ENCODE measurements at regions not wholly inside any gene's neighbourhood (a gene's known extent, or its start where the extent isn't known, plus 50 kb on each side); places are given as distances from the start of the nearest gene placed in this dataset.
A peak's percentile ranks its signal among the peaks of the same experiment; 100 is the strongest.
"Not testable (repeated sequence)": the region's sequence is repeated elsewhere in the genome, so short reads cannot be mapped to it uniquely, and the experiment has no call there.

DNA sequence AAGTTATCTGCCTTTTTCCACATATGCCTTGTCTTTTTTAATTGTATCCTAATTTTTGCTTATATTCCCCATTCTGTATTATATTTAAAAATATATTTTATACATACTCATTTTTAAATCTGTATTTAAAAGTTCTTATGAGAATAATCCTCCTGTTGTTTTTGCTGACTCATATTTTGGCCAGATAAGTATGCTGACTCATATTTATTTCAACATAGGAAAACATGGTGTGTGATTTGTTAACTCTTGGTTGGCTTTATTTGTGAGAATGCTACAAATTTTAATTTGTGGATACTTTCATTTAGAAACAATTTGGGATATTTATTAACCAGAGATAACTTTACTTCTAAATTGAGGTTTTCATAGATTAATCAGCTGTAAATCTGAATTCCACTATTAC lies 587.7 kb downstream of the CPS1 start:
- no peak for DNase-seq (ENCODE audit: low spot score)

DNA sequence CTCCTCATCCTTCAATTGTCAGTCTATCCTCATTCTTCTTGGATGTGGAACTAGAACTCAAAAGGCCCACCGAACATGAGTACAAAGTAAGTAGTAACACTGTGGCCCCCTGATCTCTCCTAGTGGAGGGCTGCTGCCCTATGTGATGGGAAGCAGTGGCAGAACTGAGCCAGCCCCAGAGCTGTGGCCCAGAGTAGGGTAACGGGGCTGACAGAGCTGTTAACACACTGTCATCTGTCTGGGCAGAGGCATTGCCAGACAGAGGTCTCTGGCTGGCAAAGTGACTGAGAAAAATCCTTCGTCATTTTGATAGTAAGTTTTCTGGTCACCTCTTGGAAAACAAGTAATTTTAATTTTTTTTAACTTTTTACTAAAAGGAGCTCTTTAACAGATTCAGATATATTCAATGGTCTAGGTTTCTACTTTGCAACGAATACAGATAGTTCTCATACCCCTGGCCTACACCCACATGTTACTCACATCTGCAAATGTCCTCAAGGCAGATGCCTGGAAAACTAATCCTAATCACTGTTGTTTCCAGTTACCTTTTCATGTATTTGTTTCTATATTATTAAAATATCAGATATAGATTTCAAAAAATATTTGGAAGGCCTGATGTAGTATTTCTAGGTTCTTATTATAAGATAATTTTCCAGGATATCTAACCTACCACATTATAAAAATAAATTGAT lies 588.7 kb downstream of the CPS1 start:
- no peak for DNase-seq (ENCODE audit: low spot score)

GRCh38 chr2:211149731-211150130 lies 593.3 kb downstream of the CPS1 start:
- DNase-seq (ENCODE audit: low spot score) = no peak

GRCh38 chr2:211157211-211157610 lies 600.8 kb downstream of the CPS1 start:
- DNase-seq (ENCODE audit: low spot score) = no peak

GRCh38 chr2:211157856-211158463 lies 601.6 kb downstream of the CPS1 start:
- DNase-seq (ENCODE audit: low spot score) = peak; percentile 68

GRCh38 chr2:211159972-211160371 lies 603.6 kb downstream of the CPS1 start:
- no peak for DNase-seq (ENCODE audit: low spot score)

DNA sequence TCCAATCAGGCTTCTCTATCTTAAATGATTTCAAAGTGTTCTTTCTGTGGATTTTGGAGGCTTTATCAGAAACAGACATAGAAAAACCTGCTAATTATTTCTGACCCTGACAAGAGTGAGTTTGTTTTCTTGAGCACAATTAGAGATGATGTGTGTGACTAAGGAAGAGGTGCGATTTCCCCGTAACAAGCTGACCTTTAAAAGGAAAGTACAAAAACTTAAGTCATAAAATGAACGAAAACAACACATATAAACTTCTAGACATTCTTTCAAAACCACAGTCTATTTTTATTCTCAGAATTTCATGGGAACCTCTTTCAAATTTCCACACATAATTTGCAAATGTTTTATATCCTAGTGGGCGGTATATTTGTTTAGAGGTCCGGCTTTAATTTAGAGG lies 604.8 kb downstream of the CPS1 start:
- DNase-seq (ENCODE audit: low spot score) = no peak

- DNase-seq (ENCODE audit: low spot score) = no peak
These were observed 606.5 kb downstream of the CPS1 start for GRCh38 chr2:211162911-211163310.

DNA sequence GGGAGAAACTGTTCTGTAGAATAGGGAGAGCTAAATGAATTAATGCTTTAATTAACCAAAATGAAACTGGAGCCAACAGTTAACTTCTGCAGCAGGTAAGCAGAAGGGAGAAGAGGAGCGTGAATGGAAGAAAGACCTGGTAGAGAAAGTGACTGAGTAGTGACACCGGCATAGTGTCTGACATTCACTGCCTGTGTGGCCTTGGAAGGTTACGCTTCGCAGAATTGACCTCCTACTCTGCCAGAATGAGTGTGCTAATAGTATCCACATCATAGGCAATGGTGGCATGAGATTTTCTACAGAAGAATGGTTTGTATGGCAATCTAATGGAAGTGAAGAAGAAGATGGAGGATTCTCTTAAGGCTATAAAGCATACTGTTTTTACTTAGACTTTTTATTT lies 614.4 kb downstream of the CPS1 start:
- DNase-seq (ENCODE audit: low spot score) = no peak

DNA sequence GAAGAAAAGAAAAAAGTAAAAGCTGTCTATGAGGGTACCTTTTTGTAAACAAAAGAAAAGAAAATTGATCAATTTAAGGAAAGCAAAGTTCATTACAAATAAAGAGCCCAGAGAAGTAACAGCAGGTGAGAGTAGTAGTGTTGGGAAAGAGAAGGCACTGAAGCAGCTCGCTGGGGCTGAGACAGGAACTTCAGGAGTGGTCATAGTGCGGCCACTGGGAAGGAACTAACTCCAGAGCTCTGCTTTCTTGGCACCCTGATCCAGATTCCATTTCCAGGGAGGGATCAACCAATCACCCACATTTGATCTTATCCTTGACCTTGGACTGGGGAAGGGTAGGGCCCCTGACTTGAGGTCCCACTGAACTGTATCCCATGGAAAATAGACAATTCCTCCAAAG lies 617.6 kb downstream of the CPS1 start:
- DNase-seq (ENCODE audit: low spot score) = no peak

DNA sequence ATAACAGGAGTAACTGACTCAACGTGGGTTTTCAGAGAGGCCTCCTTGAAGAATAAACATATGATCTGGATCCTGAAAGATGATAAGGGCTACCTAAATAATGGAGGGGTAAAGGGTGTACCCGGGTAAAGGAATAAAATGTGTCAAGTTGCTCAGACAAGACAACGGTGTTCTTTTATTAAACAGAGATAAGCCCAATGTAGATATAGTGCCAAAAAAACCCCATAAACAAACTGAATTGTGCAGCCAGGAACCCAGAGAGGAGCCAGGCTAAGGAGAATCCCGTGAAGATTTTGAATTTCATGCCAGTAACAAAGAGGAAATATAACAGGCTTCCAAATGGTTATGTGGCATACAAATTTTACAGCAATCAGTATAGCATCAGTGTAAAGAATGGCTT lies 618.2 kb downstream of the CPS1 start:
- no peak for DNase-seq (ENCODE audit: low spot score)

- no peak for DNase-seq (ENCODE audit: low spot score)
These were observed 619.6 kb downstream of the CPS1 start for GRCh38 chr2:211175956-211176355.

- DNase-seq (ENCODE audit: low spot score) = no peak
These were observed 620.2 kb downstream of the CPS1 start for GRCh38 chr2:211176514-211177141.

- DNase-seq (ENCODE audit: low spot score) = no peak
These were observed 625.2 kb downstream of the CPS1 start for GRCh38 chr2:211181626-211182025.

DNA sequence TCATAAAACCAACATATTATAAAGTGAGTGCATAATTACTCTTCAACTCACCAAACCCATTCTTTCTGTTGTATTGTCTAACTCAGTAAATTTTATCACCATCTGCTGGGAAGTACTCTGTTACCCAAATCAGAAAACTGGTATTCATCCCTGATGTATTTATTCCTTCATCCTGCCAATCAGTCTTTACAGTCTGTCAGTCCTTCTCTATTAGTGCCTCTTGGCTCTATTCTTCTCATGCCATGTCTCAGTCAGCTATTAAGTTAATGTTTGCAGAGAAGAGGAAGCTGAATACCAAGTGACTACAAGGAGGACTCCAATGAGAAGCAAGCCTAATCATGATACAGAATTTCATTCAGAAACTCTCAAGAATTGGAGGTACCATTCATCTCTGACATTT lies 631.2 kb downstream of the CPS1 start:
- DNase-seq (ENCODE audit: low spot score) = no peak

- no peak for DNase-seq (ENCODE audit: low spot score)
These were observed 647.6 kb downstream of the CPS1 start for GRCh38 chr2:211203986-211204385.

- no peak for DNase-seq (ENCODE audit: low spot score)
These were observed 648.1 kb downstream of the CPS1 start for GRCh38 chr2:211204456-211204855.

- DNase-seq (ENCODE audit: low spot score) = no peak
These were observed 648.5 kb downstream of the CPS1 start for GRCh38 chr2:211204902-211205301.

DNA sequence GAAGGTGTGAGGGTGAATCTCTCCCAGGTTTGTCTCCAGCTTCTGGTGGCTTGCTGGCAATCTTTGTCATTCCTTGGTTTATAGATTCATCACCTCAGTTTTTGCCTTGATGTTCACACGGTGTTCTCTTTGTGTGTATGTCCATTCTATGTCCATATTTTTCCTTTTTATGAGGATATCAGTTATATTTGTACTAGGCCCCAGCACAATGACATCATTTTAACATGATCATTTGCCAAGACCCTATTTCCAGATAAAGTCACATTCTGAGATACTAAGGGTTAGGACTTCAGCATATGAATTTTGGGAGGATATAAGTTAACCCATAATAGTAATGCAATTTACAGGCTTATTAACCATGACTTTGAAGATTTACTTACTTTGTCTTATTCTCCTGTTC lies 649.0 kb downstream of the CPS1 start:
- no peak for DNase-seq (ENCODE audit: low spot score)

DNA sequence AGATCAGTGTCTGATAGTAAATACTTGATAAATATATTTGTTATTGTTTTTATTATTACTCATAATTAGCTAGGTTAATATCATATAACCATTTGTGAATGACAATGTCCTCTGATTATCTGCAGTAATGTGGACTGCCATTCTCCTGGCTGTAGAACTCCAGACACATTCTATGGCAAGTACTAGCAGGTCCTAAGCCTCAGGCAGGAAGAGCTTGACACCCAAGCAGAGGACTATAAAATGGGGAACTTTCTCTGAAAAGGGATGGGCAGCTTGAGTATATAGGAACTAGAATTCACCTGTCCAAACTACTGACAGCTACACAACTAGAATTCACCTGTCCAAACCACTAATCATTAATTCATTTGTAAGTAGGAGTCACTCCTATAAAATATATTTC lies 649.4 kb downstream of the CPS1 start:
- no peak for DNase-seq (ENCODE audit: low spot score)

DNA sequence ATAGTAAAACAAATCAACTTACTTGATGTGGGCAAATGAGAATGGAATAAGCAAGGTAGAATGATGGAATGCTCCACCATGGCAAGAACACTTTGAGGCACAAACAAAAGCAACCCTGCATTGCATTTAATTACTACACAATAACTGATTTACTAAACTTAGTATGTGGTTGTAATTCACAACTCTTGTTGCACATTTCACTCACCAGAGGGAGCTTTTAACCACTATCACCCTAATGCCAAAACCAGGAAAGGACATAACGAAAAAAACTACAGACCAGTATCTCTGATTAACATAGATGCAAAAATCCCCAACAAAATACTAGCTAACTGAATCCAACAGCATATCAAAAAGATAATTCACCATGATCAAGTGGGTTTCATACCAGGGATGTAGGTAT lies 659.8 kb downstream of the CPS1 start:
- DNase-seq (ENCODE audit: low spot score) = no peak

GRCh38 chr2:211219548-211219947 lies 663.1 kb downstream of the CPS1 start:
- DNase-seq (ENCODE audit: low spot score) = not testable (repeated sequence)

DNA sequence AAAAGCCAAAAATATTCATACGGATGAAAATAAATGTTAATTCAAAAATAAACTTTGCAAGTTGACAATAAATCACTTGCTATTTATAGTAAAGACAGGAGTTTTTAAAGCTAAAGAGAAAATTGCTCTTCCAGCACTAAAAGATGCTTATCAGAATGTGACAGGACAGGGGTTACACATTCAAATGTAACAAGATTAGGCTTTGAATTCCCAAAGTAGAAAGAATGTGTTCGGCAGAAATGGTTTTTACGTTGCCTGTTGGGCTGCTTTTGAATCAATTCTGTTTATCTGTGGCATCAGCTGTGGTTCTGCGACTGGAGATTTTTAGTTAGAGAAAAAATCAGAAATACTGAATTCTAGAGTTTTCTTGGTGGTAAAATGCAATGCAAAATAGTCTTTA lies 669.4 kb downstream of the CPS1 start:
- DNase-seq (ENCODE audit: low spot score) = no peak

All from mucosa of gallbladder (tissue), 1 donor.